Thymus (tissue), 11 donors: ENCODE measurements at regions not wholly inside any gene's neighbourhood (a gene's known extent, or its start where the extent isn't known, plus 50 kb on each side); places are given as distances from the start of the nearest gene placed in this dataset.

Experiments used
- DNase-seq, 9 donors: peaks; one replicate each; pipeline ENCODE4 v3.0.0-alpha.2; 2013; ENCODE audit warnings: low spot score in 9 of 9, low read depth in 6 of 9, missing footprints in 1 of 9
- H3K27ac ChIP-seq, 2 donors: one replicate each; pipeline ENCODE4 v1.5.1; 2013; ENCODE audit warnings: control low read depth in 1 of 2, low read depth in 1 of 2, low read length in 1 of 2, mild to moderate bottlenecking in 1 of 2, moderate library complexity in 1 of 2
- H3K27me3 ChIP-seq, 2 donors: one replicate each; pipeline ENCODE4 v1.5.1; 2013; ENCODE audit warnings: low read length in 1 of 2; ENCODE audit not compliant: control insufficient read depth in 2 of 2, insufficient read depth in 1 of 2
- H3K36me3 ChIP-seq, 2 donors: one replicate each; pipeline ENCODE4 v1.5.1; 2013; ENCODE audit warnings: low read length in 1 of 2, mild to moderate bottlenecking in 1 of 2, moderate library complexity in 1 of 2; ENCODE audit not compliant: control insufficient read depth in 2 of 2, insufficient read depth in 2 of 2
- H3K4me1 ChIP-seq, 2 donors: one replicate each; pipeline ENCODE4 v1.5.1; 2013; ENCODE audit warnings: low read length in 2 of 2; ENCODE audit not compliant: control insufficient read depth in 2 of 2, insufficient read depth in 2 of 2
- H3K4me3 ChIP-seq, 2 donors: one replicate each; pipeline ENCODE4 v1.5.1; 2013; ENCODE audit warnings: low read length in 2 of 2, control low read depth in 1 of 2, mild to moderate bottlenecking in 1 of 2
- H3K9me3 ChIP-seq, 2 donors: one replicate each; pipeline ENCODE4 v1.5.1; 2013; ENCODE audit warnings: low read length in 1 of 2, mild to moderate bottlenecking in 1 of 2; ENCODE audit not compliant: control insufficient read depth in 2 of 2, insufficient read depth in 1 of 2
- WGBS: extraction: QIAGEN DNeasy Blood & Tissue Kit; methylation state at CpG from one replicate; pipeline ENCODE4 v1.1.7; 2013; 5-methylcytosine and 5-hydroxymethylcytosine counted together
- donor health status: healthy.

DNA sequence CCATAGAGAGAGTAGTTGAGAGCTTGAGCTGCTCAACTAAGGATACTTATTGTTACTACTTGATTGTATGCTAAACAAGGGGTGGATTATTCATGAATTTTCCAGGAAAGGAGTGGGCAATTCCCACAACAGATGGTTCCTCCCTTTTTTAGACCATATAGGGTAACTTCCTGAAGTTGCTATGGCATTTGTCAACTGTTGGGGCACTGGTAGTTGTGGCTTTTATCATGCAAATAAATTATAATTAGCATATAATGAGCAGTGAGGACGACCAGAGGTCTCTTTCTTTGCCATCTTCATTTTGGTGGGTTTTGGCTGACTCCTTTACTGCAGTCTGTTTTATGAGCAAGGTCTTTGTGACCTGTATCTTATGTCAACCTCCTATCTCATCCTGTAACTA lies 1403.5 kb upstream of the PABPC4L start:
- no peak overlapping the region for H3K4me3 ChIP-seq
- no peak for DNase-seq
- no peaks in the 10 kb centered on the region for H3K4me1 ChIP-seq
- H3K27me3 ChIP-seq: no peaks in the 10 kb centered on the region
- H3K9me3 ChIP-seq: no peaks in the 10 kb centered on the region
- no peaks in the 10 kb centered on the region for H3K36me3 ChIP-seq
- H3K27ac ChIP-seq: no peak overlapping the region
- WGBS: 39% methylated on average over 1 of the region's 1 CpG

DNA sequence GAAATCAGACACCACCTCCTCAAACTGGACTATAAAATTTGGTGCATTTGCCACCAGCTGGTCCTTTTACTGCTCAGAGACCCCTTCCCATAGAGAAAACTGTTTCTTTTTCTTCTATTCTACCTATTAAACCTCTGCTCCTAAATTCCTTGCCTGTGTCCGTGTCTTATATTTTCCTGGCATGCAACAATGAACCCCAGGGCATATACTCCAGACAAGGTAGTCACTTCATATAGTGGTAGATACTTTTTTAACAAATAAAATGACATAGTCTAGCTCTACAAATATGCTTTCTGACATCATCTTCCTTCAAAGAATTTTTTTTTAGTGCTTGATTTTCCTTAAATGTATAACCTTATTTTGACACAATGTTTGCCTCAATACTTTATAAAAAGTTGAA lies 1402.9 kb upstream of the PABPC4L start:
- Histone ChIP-seq H3K27ac (no peak overlapping the region), H3K36me3 (no peaks in the 10 kb centered on the region), H3K9me3 (no peaks in the 10 kb centered on the region), H3K4me1 (no peaks in the 10 kb centered on the region), H3K27me3 (no peaks in the 10 kb centered on the region), H3K4me3 (no peak overlapping the region)
- 89% methylated on average over 1 of the region's 1 CpG for WGBS
- no peak for DNase-seq

DNA sequence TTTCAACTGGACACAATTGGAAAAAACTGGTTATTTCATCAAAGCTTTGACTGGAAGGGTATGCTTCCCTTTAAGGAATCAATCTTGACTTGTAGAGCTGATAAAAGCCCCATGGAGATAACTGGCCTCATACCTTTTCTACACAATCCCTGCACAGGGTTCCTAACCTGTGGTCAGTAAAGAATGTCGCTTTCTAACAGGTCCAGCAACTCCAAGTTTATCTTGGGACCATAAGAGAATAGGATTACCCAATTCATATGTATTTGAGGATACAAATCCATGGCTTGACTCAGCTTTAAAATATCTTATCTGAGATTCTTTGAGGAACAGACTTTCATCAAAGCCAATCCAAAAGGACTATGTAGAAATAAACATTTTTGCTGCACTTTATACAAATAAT lies 1399.8 kb upstream of the PABPC4L start:
- H3K4me1 ChIP-seq: no peaks in the 10 kb centered on the region
- H3K27me3 ChIP-seq: no peaks in the 10 kb centered on the region
- no peaks in the 10 kb centered on the region for H3K36me3 ChIP-seq
- no peak for DNase-seq
- H3K4me3 ChIP-seq: no peak overlapping the region
- no peak overlapping the region for H3K27ac ChIP-seq
- WGBS: 74% methylated on average over 1 of the region's 1 CpG
- peaks cover 0 to 4% of the 10 kb centered on the region in 2 donors for H3K9me3 ChIP-seq

DNA sequence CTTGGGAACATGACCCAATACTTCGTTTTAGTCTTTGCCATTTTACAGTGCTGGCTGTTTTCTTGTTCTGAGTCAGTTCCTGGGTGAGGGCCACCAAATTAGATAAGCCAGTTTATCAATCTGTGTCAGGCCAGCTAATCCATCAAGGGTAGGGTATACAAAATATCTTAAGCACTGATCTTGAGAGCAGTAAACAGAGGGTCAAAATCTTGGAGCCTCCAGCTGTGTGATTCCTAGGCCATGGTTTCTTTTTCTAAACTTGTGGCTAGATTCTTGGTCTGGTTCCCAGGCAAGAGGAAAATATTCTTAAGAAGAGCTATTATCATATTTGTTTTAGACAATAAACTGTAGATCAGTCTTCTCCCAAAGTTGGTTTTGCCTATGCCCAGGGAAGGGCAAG lies 1396.6 kb upstream of the PABPC4L start:
- WGBS: 67% methylated on average over 1 of the region's 1 CpG
- no peak overlapping the region for H3K27ac ChIP-seq

DNA sequence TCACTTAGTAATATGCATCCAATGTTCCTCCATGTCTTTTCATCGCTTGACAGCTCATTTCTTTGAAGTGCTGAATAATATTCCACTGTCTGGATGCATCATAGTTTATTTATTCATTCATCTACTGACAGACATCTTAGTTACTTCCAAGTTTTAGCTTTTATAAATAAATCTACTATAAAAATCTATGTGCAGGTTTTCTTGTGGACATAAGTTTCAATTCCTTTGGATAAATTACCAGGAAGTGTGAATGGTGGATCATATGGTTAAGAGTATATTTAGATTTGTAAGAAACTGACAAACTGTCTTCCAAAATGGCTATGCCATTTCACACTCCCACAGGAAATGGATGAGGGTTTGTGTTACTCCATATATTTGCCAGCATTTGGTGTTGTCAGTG lies 1392.9 kb upstream of the PABPC4L start:
- H3K4me1 ChIP-seq: no peaks in the 10 kb centered on the region
- H3K9me3 ChIP-seq: peaks cover 0 to 4% of the 10 kb centered on the region in 2 donors
- H3K27ac ChIP-seq: no peak overlapping the region
- 93% methylated on average over 1 of the region's 1 CpG for WGBS
- DNase-seq: no peak
- no peak overlapping the region for H3K4me3 ChIP-seq
- H3K36me3 ChIP-seq: no peaks in the 10 kb centered on the region
- H3K27me3 ChIP-seq: no peaks in the 10 kb centered on the region

More for the DNA sequence above, 1396.6 kb upstream of the PABPC4L start:
- no peak for DNase-seq
- peaks cover 0 to 4% of the 10 kb centered on the region in 2 donors for H3K9me3 ChIP-seq
- H3K27me3 ChIP-seq: no peaks in the 10 kb centered on the region
- no peaks in the 10 kb centered on the region for H3K36me3 ChIP-seq
- H3K4me3 ChIP-seq: no peak overlapping the region
- no peaks in the 10 kb centered on the region for H3K4me1 ChIP-seq

DNA sequence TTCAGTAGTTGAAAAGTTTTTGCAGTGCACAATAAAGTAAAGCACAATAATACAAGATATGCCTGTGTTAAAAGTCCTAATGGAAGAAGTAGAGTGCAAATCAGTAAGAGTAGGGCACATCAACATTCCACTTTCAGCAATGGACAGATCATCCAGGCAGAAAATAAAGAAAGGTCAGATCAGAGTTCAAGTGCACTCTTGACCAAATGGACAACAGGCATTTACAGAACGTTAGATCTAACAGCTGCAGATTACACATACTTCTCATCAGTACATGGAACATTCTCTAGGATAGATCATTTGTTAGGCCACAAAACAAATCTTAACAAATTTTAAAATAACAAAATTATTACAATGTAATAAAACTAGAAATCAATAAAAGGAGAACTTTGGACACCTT lies 1373.5 kb upstream of the PABPC4L start:
- Histone ChIP-seq H3K9me3 (no peaks in the 10 kb centered on the region), H3K4me1 (no peaks in the 10 kb centered on the region)
- 80% methylated on average over 1 of the region's 1 CpG for WGBS

DNA sequence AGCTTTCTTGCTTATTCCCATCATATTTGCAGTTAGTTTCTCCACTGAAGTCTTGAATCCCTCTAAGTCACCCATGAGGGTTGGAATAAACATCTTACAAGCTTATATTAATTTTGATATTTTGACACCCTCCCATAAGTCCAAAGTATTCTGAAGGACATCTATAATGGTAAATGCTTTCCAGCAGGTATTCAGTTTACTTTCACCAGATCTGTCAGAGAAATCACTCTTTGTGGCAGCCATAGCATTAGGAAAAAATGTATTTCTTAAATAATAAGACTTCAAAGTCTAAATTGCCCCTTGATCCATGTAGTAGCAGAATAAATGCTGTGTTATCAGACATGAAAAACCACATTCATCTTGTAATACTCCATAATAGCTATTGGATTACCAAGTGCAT lies 1371.7 kb upstream of the PABPC4L start:
- Histone ChIP-seq H3K9me3 (no peaks in the 10 kb centered on the region), H3K36me3 (no peaks in the 10 kb centered on the region), H3K4me3 (no peak overlapping the region), H3K27me3 (no peaks in the 10 kb centered on the region), H3K4me1 (no peaks in the 10 kb centered on the region), H3K27ac (no peak overlapping the region)
- no peak for DNase-seq

More for the DNA sequence above, 1373.5 kb upstream of the PABPC4L start:
- no peaks in the 10 kb centered on the region for H3K36me3 ChIP-seq
- no peak for DNase-seq
- H3K27me3 ChIP-seq: no peaks in the 10 kb centered on the region
- no peak overlapping the region for H3K4me3 ChIP-seq
- no peak overlapping the region for H3K27ac ChIP-seq

DNA sequence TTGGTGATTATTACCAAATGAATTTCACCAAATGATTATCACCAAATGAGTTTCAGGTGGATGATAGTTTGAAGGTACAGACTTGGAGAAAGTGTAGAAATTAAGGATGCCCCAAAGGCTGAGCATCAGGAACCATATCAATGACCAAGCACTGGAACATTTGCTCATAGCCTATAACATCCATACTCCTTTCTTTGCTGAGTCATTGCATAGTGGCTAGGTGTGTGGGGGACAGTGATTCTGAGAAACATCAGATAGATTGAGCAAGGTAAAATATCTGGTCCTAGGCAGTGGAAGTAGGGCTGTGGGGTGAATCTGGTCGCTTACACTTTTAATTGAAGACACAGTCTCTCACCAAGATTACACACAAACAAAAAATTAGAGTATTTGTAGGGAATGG lies 1362.5 kb upstream of the PABPC4L start:
- no peak overlapping the region for H3K4me3 ChIP-seq
- no peaks in the 10 kb centered on the region for H3K27me3 ChIP-seq
- H3K4me1 ChIP-seq: no peaks in the 10 kb centered on the region
- WGBS: 70% methylated on average over 1 of the region's 1 CpG
- DNase-seq: no peak
- no peak overlapping the region for H3K27ac ChIP-seq
- peaks cover 0 to 6% of the 10 kb centered on the region in 2 donors for H3K9me3 ChIP-seq
- H3K36me3 ChIP-seq: no peaks in the 10 kb centered on the region

DNA sequence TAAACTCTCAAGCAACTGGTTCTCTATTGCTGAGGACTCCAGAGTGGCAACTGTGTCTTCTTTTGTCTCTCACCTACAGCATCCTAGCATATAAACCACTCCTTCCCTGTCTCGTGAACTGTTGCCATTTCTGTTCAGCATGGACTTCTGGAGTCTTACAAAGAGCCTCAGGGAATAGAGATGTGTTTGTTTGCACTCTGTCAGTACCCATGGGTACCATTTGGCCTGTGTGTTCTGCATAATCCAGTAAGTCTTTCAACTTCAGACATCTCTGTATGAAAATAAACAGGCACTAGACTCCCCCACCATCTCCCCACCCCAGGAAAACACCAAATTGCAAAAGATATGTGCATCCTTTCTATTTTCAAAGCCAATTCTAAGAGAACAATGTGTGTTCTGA lies 1351.6 kb upstream of the PABPC4L start:
- WGBS: 82% methylated on average over 1 of the region's 1 CpG
- Histone ChIP-seq H3K4me3 (no peak overlapping the region), H3K4me1 (no peaks in the 10 kb centered on the region), H3K27ac (no peak overlapping the region), H3K36me3 (no peaks in the 10 kb centered on the region), H3K9me3 (no peaks in the 10 kb centered on the region), H3K27me3 (no peaks in the 10 kb centered on the region)
- DNase-seq: no peak

DNA sequence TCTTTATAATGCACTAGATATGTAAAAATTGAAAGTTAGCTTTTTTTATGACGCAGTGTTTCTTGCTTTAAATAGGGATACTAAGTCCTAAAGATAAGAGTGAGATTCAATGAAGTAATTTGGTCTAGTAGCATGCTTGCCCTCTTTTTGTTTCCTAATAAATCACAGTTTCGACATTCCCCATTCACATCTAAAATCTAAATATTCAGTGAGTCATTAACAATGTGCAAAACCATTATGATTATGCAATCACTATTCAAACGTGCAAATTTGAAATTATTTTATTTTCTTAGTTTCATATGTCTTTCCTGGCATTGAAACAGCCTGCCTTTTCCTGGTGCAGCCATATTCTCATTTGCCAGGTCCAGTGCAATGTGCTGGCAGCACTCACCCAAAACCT lies 1350.5 kb upstream of the PABPC4L start:
- Histone ChIP-seq H3K4me1 (no peaks in the 10 kb centered on the region), H3K9me3 (no peaks in the 10 kb centered on the region), H3K27ac (no peak overlapping the region), H3K4me3 (no peak overlapping the region), H3K36me3 (no peaks in the 10 kb centered on the region), H3K27me3 (no peaks in the 10 kb centered on the region)
- no peak for DNase-seq
- 80% methylated on average over 3 of the region's 3 CpGs for WGBS
